ENCODE measurements at regions not wholly inside any gene's neighbourhood (a gene's known extent, or its start where the extent isn't known, plus 50 kb on each side); places are given as distances from the start of the nearest gene placed in this dataset.

DNA sequence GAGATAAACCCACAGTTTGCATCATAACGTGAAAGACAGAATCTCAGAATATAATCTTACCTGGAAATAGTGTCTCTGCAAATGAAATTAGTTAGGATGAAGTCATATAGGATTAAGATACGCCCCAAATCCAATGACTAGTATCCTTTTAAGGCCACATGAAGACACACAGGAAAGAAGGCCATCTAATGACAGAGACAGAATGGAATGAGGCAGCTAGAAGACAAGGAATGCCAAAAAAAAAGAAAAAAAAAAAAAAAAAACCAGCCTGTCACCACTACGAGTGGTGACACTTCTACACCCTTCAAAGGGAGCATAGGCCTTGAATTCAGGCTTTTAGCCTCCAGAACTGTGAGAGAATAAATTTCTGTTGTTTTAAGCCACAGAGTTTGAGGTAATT is 82.9 kb downstream of the HYCC1 start:
- H3K9me3 ChIP-seq (ENCODE audit: control insufficient read depth in 4 of 4, insufficient read depth in 3 of 4, low read length in 3 of 4) = no peaks in the 10 kb centered on the region
- no peak for DNase-seq
- WGBS, 2 donors = 89 to 91% methylated on average over 3 of the region's 3 CpGs
- peaks cover 0 to 17% (median 6%) of the 10 kb centered on the region in 5 donors for H3K4me1 ChIP-seq (ENCODE audit: control insufficient read depth in 5 of 5, insufficient read depth in 5 of 5, low read length in 5 of 5)
- H3K27ac ChIP-seq (ENCODE audit: low read depth in 1 of 2, low read length in 1 of 2) = no peak overlapping the region
- H3K27me3 ChIP-seq (ENCODE audit: control insufficient read depth in 3 of 3, insufficient read depth in 3 of 3, low read length in 2 of 3) = no peaks in the 10 kb centered on the region
- H3K36me3 ChIP-seq (ENCODE audit: control insufficient read depth in 4 of 4, insufficient read depth in 4 of 4, low read length in 4 of 4) = no peaks in the 10 kb centered on the region
- no peak overlapping the region for H3K9ac ChIP-seq (ENCODE audit: insufficient read depth in 1 of 2, low read length in 2 of 2)
- no peak for ATAC-seq (ENCODE audit: insufficient read depth, low FRiP score)
- H3K4me3 ChIP-seq = no peak overlapping the region
- TF ChIP-seq, protein P1, sequence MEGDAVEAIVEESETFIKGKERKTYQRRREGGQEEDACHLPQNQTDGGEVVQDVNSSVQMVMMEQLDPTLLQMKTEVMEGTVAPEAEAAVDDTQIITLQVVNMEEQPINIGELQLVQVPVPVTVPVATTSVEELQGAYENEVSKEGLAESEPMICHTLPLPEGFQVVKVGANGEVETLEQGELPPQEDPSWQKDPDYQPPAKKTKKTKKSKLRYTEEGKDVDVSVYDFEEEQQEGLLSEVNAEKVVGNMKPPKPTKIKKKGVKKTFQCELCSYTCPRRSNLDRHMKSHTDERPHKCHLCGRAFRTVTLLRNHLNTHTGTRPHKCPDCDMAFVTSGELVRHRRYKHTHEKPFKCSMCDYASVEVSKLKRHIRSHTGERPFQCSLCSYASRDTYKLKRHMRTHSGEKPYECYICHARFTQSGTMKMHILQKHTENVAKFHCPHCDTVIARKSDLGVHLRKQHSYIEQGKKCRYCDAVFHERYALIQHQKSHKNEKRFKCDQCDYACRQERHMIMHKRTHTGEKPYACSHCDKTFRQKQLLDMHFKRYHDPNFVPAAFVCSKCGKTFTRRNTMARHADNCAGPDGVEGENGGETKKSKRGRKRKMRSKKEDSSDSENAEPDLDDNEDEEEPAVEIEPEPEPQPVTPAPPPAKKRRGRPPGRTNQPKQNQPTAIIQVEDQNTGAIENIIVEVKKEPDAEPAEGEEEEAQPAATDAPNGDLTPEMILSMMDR (IDR thresholded peaks at IDR 0.05; ENCODE audit: control extremely low read depth, extremely low read depth) = no peak

- H3K9me3 ChIP-seq (ENCODE audit: control insufficient read depth in 4 of 4, insufficient read depth in 3 of 4, low read length in 3 of 4) = peaks cover 0 to 4% (median 0%) of the 10 kb centered on the region in 4 donors
- no peak overlapping the region for H3K27ac ChIP-seq (ENCODE audit: low read depth in 1 of 2, low read length in 1 of 2)
- no peaks in the 10 kb centered on the region for H3K36me3 ChIP-seq (ENCODE audit: control insufficient read depth in 4 of 4, insufficient read depth in 4 of 4, low read length in 4 of 4)
- TF ChIP-seq, protein P1 (IDR thresholded peaks at IDR 0.05; ENCODE audit: control extremely low read depth, extremely low read depth) = no peak
- no peak overlapping the region for H3K4me3 ChIP-seq
- ATAC-seq (ENCODE audit: insufficient read depth, low FRiP score) (no peak), DNase-seq (no peak)
- no peaks in the 10 kb centered on the region for H3K4me1 ChIP-seq (ENCODE audit: control insufficient read depth in 5 of 5, insufficient read depth in 5 of 5, low read length in 5 of 5)
- WGBS, 2 donors = 93 to 94% methylated on average over 2 of the region's 2 CpGs
- H3K9ac ChIP-seq (ENCODE audit: insufficient read depth in 1 of 2, low read length in 2 of 2) = no peak overlapping the region
- H3K27me3 ChIP-seq (ENCODE audit: control insufficient read depth in 3 of 3, insufficient read depth in 3 of 3, low read length in 2 of 3) = no peaks in the 10 kb centered on the region
Observed at GRCh38 chr7:22922307-22922706, 91.6 kb downstream of the HYCC1 start.

GRCh38 chr7:22921386-22922086 is 92.4 kb downstream of the HYCC1 start:
- WGBS, 2 donors = 67 to 89% methylated on average over 1 of the region's 1 CpG
- H3K36me3 ChIP-seq (ENCODE audit: control insufficient read depth in 4 of 4, insufficient read depth in 4 of 4, low read length in 4 of 4) = no peaks in the 10 kb centered on the region
- DNase-seq = no peak
- H3K4me3 ChIP-seq = no peak overlapping the region
- no peak overlapping the region for H3K9ac ChIP-seq (ENCODE audit: insufficient read depth in 1 of 2, low read length in 2 of 2)
- ATAC-seq (ENCODE audit: insufficient read depth, low FRiP score) = no peak
- no peaks in the 10 kb centered on the region for H3K4me1 ChIP-seq (ENCODE audit: control insufficient read depth in 5 of 5, insufficient read depth in 5 of 5, low read length in 5 of 5)
- H3K27ac ChIP-seq (ENCODE audit: low read depth in 1 of 2, low read length in 1 of 2) = no peak overlapping the region
- peaks cover 0 to 4% (median 0%) of the 10 kb centered on the region in 4 donors for H3K9me3 ChIP-seq (ENCODE audit: control insufficient read depth in 4 of 4, insufficient read depth in 3 of 4, low read length in 3 of 4)
- no peaks in the 10 kb centered on the region for H3K27me3 ChIP-seq (ENCODE audit: control insufficient read depth in 3 of 3, insufficient read depth in 3 of 3, low read length in 2 of 3)
- TF ChIP-seq, protein P1 (IDR thresholded peaks at IDR 0.05; ENCODE audit: control extremely low read depth, extremely low read depth) = no peak

DNA sequence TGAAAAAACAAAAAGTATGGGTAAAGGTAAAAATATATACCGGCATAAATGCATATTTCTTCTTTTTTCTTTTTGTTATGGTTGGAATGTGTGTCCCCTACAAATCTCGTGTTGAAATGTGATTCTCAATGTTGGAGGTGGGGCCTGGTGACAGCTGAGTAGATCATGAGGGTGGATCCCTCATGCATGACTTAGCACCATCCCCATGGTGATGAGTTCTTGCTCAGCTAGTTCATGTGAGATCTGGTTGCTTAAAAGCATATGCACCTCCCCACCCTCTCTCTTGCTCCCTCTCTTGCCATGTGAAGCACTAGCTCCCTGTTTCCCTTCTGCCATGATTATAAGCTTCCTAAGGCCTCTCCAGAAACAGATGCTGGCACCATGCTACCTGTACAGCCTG is 93.3 kb downstream of the HYCC1 start:
- TF ChIP-seq, protein P1 (IDR thresholded peaks at IDR 0.05; ENCODE audit: control extremely low read depth, extremely low read depth) = no peak
- Histone ChIP-seq H3K4me1 (ENCODE audit: control insufficient read depth in 5 of 5, insufficient read depth in 5 of 5, low read length in 5 of 5) (no peaks in the 10 kb centered on the region), H3K27me3 (ENCODE audit: control insufficient read depth in 3 of 3, insufficient read depth in 3 of 3, low read length in 2 of 3) (no peaks in the 10 kb centered on the region), H3K9me3 (ENCODE audit: control insufficient read depth in 4 of 4, insufficient read depth in 3 of 4, low read length in 3 of 4) (peaks cover 0 to 4% (median 0%) of the 10 kb centered on the region in 4 donors), H3K9ac (ENCODE audit: insufficient read depth in 1 of 2, low read length in 2 of 2) (no peak overlapping the region), H3K27ac (ENCODE audit: low read depth in 1 of 2, low read length in 1 of 2) (no peak overlapping the region), H3K4me3 (no peak overlapping the region), H3K36me3 (ENCODE audit: control insufficient read depth in 4 of 4, insufficient read depth in 4 of 4, low read length in 4 of 4) (no peaks in the 10 kb centered on the region)
- DNase-seq (no peak), ATAC-seq (ENCODE audit: insufficient read depth, low FRiP score) (no peak)
- WGBS, 2 donors = 81 to 99% methylated on average over 2 of the region's 2 CpGs
